HL-60 (cell line): ENCODE measurements at regions not wholly inside any gene's neighbourhood (a gene's known extent, or its start where the extent isn't known, plus 50 kb on each side); places are given as distances from the start of the nearest gene placed in this dataset.

Source experiments
- DNase-seq, 2 experiments: peaks; one replicate each; pipeline ENCODE4 v3.0.0-alpha.2; 2010 to 2020; ENCODE audit warnings: low read depth in 1 of 2, low spot score in 1 of 2
- H3K27ac ChIP-seq: fragments of 250-450 bp; sonication (Bioruptor Pico); replicated peaks from 2 replicates; pipeline ENCODE4 v1.5.1; 2020; ENCODE audit warnings: mild to moderate bottlenecking, moderate library complexity
- H3K27me3 ChIP-seq: fragments of 250-450 bp; sonication (Bioruptor Pico); 2 replicates; pipeline ENCODE4 v1.5.1; 2021; ENCODE audit warnings: mild to moderate bottlenecking, moderate library complexity; ENCODE audit not compliant: insufficient read depth, poor library complexity, severe bottlenecking
- H3K4me3 ChIP-seq: replicated peaks from 2 replicates; pipeline ENCODE4 v1.5.1; 2011; ENCODE audit warnings: mild to moderate bottlenecking, control low read depth, low read length; ENCODE audit not compliant: insufficient read depth
- CTCF ChIP-seq: IDR thresholded peaks from one replicate; pipeline ENCODE4 v1.5.1; 2011; ENCODE audit warnings: low read length, control low read depth, inconsistent platforms; ENCODE audit not compliant: insufficient read depth
- GABPA ChIP-seq: IDR thresholded peaks from 2 replicates; pipeline ENCODE4 v1.6.1; 2012; ENCODE audit warnings: low read depth
- POLR2AphosphoS5 ChIP-seq: IDR thresholded peaks from 2 replicates; pipeline ENCODE4 v1.6.1; 2012; ENCODE audit warnings: low read depth
- SPI1 ChIP-seq: IDR thresholded peaks from 2 replicates; pipeline ENCODE4 v1.6.1; 2012; ENCODE audit warnings: low read depth, mild to moderate bottlenecking, borderline replicate concordance
- TF ChIP-seq, protein P1 (sequence below): IDR thresholded peaks from 2 replicates; pipeline ENCODE4 v1.6.1; 2012; ENCODE audit warnings: low read depth; ENCODE audit not compliant: insufficient replicate concordance

DNA sequence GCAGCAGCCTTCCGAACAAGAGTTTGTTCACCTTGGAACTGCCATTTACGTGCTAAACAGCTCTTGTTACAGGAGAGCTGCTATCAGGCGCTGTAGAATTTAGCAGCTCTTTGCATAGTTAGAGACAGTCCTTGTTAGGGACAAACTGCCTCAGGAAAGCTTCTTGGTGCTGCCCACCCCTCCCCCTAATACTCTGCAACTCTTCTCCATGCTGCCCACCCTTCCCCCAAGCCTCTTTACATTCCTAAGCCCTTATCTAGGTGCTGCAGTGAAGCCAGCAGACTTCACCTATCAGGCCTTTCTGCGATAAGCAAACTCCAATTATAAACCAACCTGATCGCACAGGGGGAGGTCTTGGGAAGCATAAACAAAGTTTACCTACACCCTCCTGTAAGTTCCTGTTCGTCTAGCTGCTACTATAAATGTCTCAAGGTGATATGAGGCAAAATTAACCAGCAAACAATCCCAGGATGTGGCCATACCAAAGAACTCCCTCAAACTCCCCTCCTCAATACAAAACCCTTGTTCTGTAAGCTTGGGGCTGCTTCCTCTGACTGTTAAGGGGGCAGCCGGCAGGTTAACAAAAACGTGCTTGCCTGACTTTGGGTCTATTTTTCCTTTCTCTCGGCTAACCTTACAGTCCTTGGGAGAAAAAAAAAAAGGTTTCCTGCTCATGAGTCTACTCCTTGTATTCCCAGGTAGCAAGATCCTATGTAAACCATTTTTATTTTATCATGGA lies 74.0 kb upstream of the GC start:
- TF ChIP-seq POLR2AphosphoS5 (no peak), CTCF (no peak), GABPA (no peak), SPI1 (no peak)
- TF ChIP-seq, protein P1, sequence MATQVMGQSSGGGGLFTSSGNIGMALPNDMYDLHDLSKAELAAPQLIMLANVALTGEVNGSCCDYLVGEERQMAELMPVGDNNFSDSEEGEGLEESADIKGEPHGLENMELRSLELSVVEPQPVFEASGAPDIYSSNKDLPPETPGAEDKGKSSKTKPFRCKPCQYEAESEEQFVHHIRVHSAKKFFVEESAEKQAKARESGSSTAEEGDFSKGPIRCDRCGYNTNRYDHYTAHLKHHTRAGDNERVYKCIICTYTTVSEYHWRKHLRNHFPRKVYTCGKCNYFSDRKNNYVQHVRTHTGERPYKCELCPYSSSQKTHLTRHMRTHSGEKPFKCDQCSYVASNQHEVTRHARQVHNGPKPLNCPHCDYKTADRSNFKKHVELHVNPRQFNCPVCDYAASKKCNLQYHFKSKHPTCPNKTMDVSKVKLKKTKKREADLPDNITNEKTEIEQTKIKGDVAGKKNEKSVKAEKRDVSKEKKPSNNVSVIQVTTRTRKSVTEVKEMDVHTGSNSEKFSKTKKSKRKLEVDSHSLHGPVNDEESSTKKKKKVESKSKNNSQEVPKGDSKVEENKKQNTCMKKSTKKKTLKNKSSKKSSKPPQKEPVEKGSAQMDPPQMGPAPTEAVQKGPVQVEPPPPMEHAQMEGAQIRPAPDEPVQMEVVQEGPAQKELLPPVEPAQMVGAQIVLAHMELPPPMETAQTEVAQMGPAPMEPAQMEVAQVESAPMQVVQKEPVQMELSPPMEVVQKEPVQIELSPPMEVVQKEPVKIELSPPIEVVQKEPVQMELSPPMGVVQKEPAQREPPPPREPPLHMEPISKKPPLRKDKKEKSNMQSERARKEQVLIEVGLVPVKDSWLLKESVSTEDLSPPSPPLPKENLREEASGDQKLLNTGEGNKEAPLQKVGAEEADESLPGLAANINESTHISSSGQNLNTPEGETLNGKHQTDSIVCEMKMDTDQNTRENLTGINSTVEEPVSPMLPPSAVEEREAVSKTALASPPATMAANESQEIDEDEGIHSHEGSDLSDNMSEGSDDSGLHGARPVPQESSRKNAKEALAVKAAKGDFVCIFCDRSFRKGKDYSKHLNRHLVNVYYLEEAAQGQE: no peak
- DNase-seq: no peak
- no peaks in the 10 kb centered on the region for H3K27me3 ChIP-seq
- no peak overlapping the region for H3K4me3 ChIP-seq
- no peak overlapping the region for H3K27ac ChIP-seq

GRCh38 chr4:71860643-71861042 lies 76.8 kb upstream of the GC start:
- Histone ChIP-seq H3K4me3 (no peak overlapping the region), H3K27me3 (no peaks in the 10 kb centered on the region), H3K27ac (no peak overlapping the region)
- no peak for DNase-seq
- TF ChIP-seq POLR2AphosphoS5 (no peak), CTCF (no peak), SPI1 (no peak), GABPA (no peak)
- TF ChIP-seq, protein P1: no peak

DNA sequence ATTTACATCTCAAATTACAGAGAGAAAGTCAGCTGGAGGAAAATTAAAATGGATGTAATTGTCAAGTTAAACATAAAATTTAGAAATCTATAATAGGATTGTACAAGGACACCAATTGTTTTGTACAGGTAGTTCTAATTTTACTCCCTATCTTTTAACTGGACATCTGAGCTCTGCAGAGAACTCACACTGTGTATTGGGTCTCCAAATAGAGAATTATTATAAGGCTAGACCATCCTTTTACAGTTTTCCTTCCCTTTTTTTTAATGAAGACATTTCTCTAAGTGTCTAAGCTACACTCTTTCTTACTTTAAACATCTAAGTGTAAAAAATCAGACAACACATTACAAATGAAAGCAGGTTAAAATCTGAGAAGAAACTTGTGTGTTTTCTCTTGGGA lies 78.4 kb upstream of the GC start:
- Histone ChIP-seq H3K27ac (no peak overlapping the region), H3K27me3 (no peaks in the 10 kb centered on the region), H3K4me3 (no peak overlapping the region)
- no peak for DNase-seq
- no peak for TF ChIP-seq CTCF
- TF ChIP-seq SPI1: no peak
- no peak for TF ChIP-seq POLR2AphosphoS5
- TF ChIP-seq, protein P1: no peak
- TF ChIP-seq GABPA: no peak
